ENCODE measurements at regions not wholly inside any gene's neighbourhood (a gene's known extent, or its start where the extent isn't known, plus 50 kb on each side); places are given as distances from the start of the nearest gene placed in this dataset.

GRCh38 chr17:17412326-17412725 lies 64.5 kb upstream of the MED9 start:
- Histone ChIP-seq H3K27me3 (no peaks in the 10 kb centered on the region), H2AFZ (no peak overlapping the region), H4K20me1 (ENCODE audit: insufficient read depth, poor library complexity, severe bottlenecking) (no peaks in the 10 kb centered on the region), H3K36me3 (replicated peaks; ENCODE audit: insufficient read depth, low read depth) (no peaks in the 10 kb centered on the region), H3K9me3 (ENCODE audit: low read depth) (no peaks in the 10 kb centered on the region), H3K4me1 (ENCODE audit: insufficient read depth) (peaks cover 14% of the 10 kb centered on the region), H3K4me3 (no peak overlapping the region), H3K79me2 (no peaks in the 10 kb centered on the region), H3K4me2 (no peak overlapping the region), H3K9me2 (replicated peaks; ENCODE audit: insufficient read depth) (no peaks in the 10 kb centered on the region), H3K27ac (no peak overlapping the region)
- no peak for TF ChIP-seq CTCF (IDR thresholded peaks at IDR 0.05; ENCODE audit: poor library complexity)
- TF ChIP-seq EZH2 (IDR thresholded peaks at IDR 0.05; ENCODE audit: borderline replicate concordance): no peak
- TF ChIP-seq EZH2phosphoT487 (IDR thresholded peaks at IDR 0.05; ENCODE audit: low read depth, severe bottlenecking, unreplicated experiment): no peak
- WGBS (ENCODE audit: low lambda C conversion rate, missing lambda C conversion rate): 47% methylated on average over 4 of the region's 4 CpGs
- DNase-seq (ENCODE audit: low spot score): no peak

GRCh38 chr17:17413215-17413792 lies 63.5 kb upstream of the MED9 start:
- Histone ChIP-seq H2AFZ (no peak overlapping the region), H3K27me3 (no peaks in the 10 kb centered on the region), H3K36me3 (replicated peaks; ENCODE audit: insufficient read depth, low read depth) (no peaks in the 10 kb centered on the region), H3K79me2 (no peaks in the 10 kb centered on the region), H3K9me2 (replicated peaks; ENCODE audit: insufficient read depth) (no peaks in the 10 kb centered on the region), H3K4me2 (no peak overlapping the region), H3K4me3 (no peak overlapping the region), H3K27ac (no peak overlapping the region), H4K20me1 (ENCODE audit: insufficient read depth, poor library complexity, severe bottlenecking) (no peaks in the 10 kb centered on the region), H3K9me3 (ENCODE audit: low read depth) (no peaks in the 10 kb centered on the region), H3K4me1 (ENCODE audit: insufficient read depth) (peaks cover 17% of the 10 kb centered on the region)
- no peak for DNase-seq (ENCODE audit: low spot score)
- no peak for TF ChIP-seq EZH2 (IDR thresholded peaks at IDR 0.05; ENCODE audit: borderline replicate concordance)
- TF ChIP-seq EZH2phosphoT487 (IDR thresholded peaks at IDR 0.05; ENCODE audit: low read depth, severe bottlenecking, unreplicated experiment): no peak
- TF ChIP-seq CTCF (IDR thresholded peaks at IDR 0.05; ENCODE audit: poor library complexity): no peak
- WGBS (ENCODE audit: low lambda C conversion rate, missing lambda C conversion rate): 93% methylated on average over 6 of the region's 6 CpGs

GRCh38 chr17:17413821-17414220 lies 63.0 kb upstream of the MED9 start:
- Histone ChIP-seq H3K4me2 (no peak overlapping the region), H3K36me3 (replicated peaks; ENCODE audit: insufficient read depth, low read depth) (no peaks in the 10 kb centered on the region), H3K9me3 (ENCODE audit: low read depth) (no peaks in the 10 kb centered on the region), H3K79me2 (no peaks in the 10 kb centered on the region), H3K27ac (no peak overlapping the region), H3K9me2 (replicated peaks; ENCODE audit: insufficient read depth) (no peaks in the 10 kb centered on the region), H4K20me1 (ENCODE audit: insufficient read depth, poor library complexity, severe bottlenecking) (no peaks in the 10 kb centered on the region), H3K4me1 (ENCODE audit: insufficient read depth) (peaks cover 20% of the 10 kb centered on the region), H3K27me3 (no peaks in the 10 kb centered on the region), H3K4me3 (no peak overlapping the region), H2AFZ (no peak overlapping the region)
- no peak for DNase-seq (ENCODE audit: low spot score)
- TF ChIP-seq CTCF (IDR thresholded peaks at IDR 0.05; ENCODE audit: poor library complexity): no peak
- no peak for TF ChIP-seq EZH2 (IDR thresholded peaks at IDR 0.05; ENCODE audit: borderline replicate concordance)
- TF ChIP-seq EZH2phosphoT487 (IDR thresholded peaks at IDR 0.05; ENCODE audit: low read depth, severe bottlenecking, unreplicated experiment): no peak
- 83% methylated on average over 7 of the region's 7 CpGs for WGBS (ENCODE audit: low lambda C conversion rate, missing lambda C conversion rate)

Data from hepatocyte (in vitro differentiated cells).